DMS53 treated with DMSO at 0.1 percent for 48 hours (cell line): ENCODE measurements at regions not wholly inside any gene's neighbourhood (a gene's known extent, or its start where the extent isn't known, plus 50 kb on each side); places are given as distances from the start of the nearest gene placed in this dataset.

Experiments used
- DNase-seq: peaks from one replicate; lab custom pipeline; 2025; ENCODE audit not compliant: unreplicated experiment; lab: John Stamatoyannopoulos, UW

GRCh38 chr18:32621034-32621433, 150.4 kb upstream of the GAREM1 start:
- no peak for DNase-seq

- no peak for DNase-seq
Observed at GRCh38 chr18:32618546-32618945, 147.9 kb upstream of the GAREM1 start.

- no peak for DNase-seq
Observed at GRCh38 chr18:32613821-32614220, 143.1 kb upstream of the GAREM1 start.

- DNase-seq = peak; percentile 88
Observed at GRCh38 chr18:32612651-32613050, 142.0 kb upstream of the GAREM1 start.

GRCh38 chr18:32610176-32610575, 139.5 kb upstream of the GAREM1 start:
- no peak for DNase-seq

GRCh38 chr18:32607816-32608215, 137.1 kb upstream of the GAREM1 start:
- no peak for DNase-seq

GRCh38 chr18:32598144-32598543, 127.5 kb upstream of the GAREM1 start:
- no peak for DNase-seq

- DNase-seq = no peak
Observed at GRCh38 chr18:32596501-32596900, 125.8 kb upstream of the GAREM1 start.

GRCh38 chr18:32595832-32596231, 125.2 kb upstream of the GAREM1 start:
- DNase-seq = no peak

GRCh38 chr18:32588191-32588590, 117.5 kb upstream of the GAREM1 start:
- no peak for DNase-seq

- no peak for DNase-seq
Observed at GRCh38 chr18:32583431-32583830, 112.7 kb upstream of the GAREM1 start.

- no peak for DNase-seq
Observed at GRCh38 chr18:32582455-32582854, 111.8 kb upstream of the GAREM1 start.

GRCh38 chr18:32577561-32577960, 106.9 kb upstream of the GAREM1 start:
- no peak for DNase-seq

- DNase-seq = no peak
Observed at GRCh38 chr18:32576296-32576916, 105.7 kb upstream of the GAREM1 start.

- no peak for DNase-seq
Observed at GRCh38 chr18:32566960-32567359, 96.3 kb upstream of the GAREM1 start.

GRCh38 chr18:32553640-32554365, 83.1 kb upstream of the GAREM1 start:
- no peak for DNase-seq

GRCh38 chr18:32553174-32553573, 82.5 kb upstream of the GAREM1 start:
- DNase-seq = no peak

- peak; percentile 73 for DNase-seq
Observed at GRCh38 chr18:32552421-32553030, 81.8 kb upstream of the GAREM1 start.

- DNase-seq = no peak
Observed at GRCh38 chr18:32550963-32551362, 80.3 kb upstream of the GAREM1 start.

- DNase-seq = peak; percentile 69
Observed at GRCh38 chr18:32549248-32550110, 78.8 kb upstream of the GAREM1 start.

- DNase-seq = peak; percentile 35
Observed at GRCh38 chr18:32548688-32549087, 78.0 kb upstream of the GAREM1 start.
